ENCODE measurements at regions not wholly inside any gene's neighbourhood (a gene's known extent, or its start where the extent isn't known, plus 50 kb on each side); places are given as distances from the start of the nearest gene placed in this dataset.

- H3K4me3 ChIP-seq (ENCODE audit: low read depth, low read length) = no peak overlapping the region
- TF ChIP-seq, protein P1, sequence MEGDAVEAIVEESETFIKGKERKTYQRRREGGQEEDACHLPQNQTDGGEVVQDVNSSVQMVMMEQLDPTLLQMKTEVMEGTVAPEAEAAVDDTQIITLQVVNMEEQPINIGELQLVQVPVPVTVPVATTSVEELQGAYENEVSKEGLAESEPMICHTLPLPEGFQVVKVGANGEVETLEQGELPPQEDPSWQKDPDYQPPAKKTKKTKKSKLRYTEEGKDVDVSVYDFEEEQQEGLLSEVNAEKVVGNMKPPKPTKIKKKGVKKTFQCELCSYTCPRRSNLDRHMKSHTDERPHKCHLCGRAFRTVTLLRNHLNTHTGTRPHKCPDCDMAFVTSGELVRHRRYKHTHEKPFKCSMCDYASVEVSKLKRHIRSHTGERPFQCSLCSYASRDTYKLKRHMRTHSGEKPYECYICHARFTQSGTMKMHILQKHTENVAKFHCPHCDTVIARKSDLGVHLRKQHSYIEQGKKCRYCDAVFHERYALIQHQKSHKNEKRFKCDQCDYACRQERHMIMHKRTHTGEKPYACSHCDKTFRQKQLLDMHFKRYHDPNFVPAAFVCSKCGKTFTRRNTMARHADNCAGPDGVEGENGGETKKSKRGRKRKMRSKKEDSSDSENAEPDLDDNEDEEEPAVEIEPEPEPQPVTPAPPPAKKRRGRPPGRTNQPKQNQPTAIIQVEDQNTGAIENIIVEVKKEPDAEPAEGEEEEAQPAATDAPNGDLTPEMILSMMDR (IDR thresholded peaks at IDR 0.05; ENCODE audit: insufficient read depth, low read length) = no peak
- no peak for DNase-seq (ENCODE audit: low read depth)
Observed at GRCh38 chr6:95521181-95521580, 56.2 kb upstream of the MANEA start.

Data from fibroblast of the aortic adventitia (primary cell).